ENCODE measurements at regions not wholly inside any gene's neighbourhood (a gene's known extent, or its start where the extent isn't known, plus 50 kb on each side); places are given as distances from the start of the nearest gene placed in this dataset.

DNA sequence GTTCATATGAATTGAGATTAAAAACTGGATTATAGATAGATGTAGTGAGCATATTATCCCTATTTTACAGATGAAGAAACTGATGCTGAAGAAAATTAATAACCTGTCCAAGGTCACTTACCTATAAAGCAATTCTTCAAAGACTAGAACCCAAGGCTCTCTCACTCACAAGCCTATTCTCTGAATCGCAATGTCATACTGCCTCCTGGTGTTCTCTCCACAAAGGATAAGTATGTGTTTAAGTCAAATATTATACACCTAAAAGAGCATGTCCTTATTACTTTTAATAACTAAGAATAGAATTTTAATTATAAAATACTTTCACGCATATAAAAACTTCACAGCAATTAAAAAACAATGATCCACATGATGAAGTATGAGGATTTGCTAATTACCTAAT lies 721.3 kb upstream of the USP15 start:
- TF ChIP-seq, protein P1, sequence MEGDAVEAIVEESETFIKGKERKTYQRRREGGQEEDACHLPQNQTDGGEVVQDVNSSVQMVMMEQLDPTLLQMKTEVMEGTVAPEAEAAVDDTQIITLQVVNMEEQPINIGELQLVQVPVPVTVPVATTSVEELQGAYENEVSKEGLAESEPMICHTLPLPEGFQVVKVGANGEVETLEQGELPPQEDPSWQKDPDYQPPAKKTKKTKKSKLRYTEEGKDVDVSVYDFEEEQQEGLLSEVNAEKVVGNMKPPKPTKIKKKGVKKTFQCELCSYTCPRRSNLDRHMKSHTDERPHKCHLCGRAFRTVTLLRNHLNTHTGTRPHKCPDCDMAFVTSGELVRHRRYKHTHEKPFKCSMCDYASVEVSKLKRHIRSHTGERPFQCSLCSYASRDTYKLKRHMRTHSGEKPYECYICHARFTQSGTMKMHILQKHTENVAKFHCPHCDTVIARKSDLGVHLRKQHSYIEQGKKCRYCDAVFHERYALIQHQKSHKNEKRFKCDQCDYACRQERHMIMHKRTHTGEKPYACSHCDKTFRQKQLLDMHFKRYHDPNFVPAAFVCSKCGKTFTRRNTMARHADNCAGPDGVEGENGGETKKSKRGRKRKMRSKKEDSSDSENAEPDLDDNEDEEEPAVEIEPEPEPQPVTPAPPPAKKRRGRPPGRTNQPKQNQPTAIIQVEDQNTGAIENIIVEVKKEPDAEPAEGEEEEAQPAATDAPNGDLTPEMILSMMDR (optimal IDR thresholded peaks at IDR 0.05 in 1 of 3, IDR thresholded peaks at IDR 0.05 in 1 of 3, conservative IDR thresholded peaks at IDR 0.05 in 1 of 3; ENCODE audit: extremely low read depth in 1 of 3, insufficient read depth in 2 of 3, low read length in 3 of 3), result no peak
- no peak for TF ChIP-seq EZH2 (IDR thresholded peaks at IDR 0.05; ENCODE audit: low read length)
